Fibroblast of skin of left biceps (primary cell): ENCODE measurements at regions not wholly inside any gene's neighbourhood (a gene's known extent, or its start where the extent isn't known, plus 50 kb on each side); places are given as distances from the start of the nearest gene placed in this dataset.

Experiments
- DNase-seq, 2 experiments: peaks; one replicate each; pipeline ENCODE4 v3.0.0-alpha.2; 2013; ENCODE audit warnings: low read depth in 2 of 2

DNA sequence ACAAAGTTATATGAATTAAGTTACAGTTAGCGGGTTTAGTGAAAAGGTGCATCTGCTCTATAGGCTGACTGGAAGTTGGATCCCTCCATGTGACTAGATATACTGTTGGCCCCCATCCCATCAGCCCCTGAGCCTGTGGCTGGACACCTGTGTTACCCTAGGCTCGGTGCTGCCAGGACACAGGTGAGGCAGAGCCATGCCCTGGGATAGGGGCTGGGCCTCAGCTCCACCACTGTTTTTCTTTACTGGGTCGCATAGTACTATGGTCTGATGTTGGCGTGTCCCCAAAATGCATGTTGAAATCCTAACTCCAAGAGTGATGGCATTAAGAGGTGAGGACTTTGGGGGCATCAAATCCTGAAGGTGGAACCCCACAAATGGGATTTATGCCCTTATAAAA is 638.6 kb upstream of the ID2 start:
- DNase-seq, result no peak

DNA sequence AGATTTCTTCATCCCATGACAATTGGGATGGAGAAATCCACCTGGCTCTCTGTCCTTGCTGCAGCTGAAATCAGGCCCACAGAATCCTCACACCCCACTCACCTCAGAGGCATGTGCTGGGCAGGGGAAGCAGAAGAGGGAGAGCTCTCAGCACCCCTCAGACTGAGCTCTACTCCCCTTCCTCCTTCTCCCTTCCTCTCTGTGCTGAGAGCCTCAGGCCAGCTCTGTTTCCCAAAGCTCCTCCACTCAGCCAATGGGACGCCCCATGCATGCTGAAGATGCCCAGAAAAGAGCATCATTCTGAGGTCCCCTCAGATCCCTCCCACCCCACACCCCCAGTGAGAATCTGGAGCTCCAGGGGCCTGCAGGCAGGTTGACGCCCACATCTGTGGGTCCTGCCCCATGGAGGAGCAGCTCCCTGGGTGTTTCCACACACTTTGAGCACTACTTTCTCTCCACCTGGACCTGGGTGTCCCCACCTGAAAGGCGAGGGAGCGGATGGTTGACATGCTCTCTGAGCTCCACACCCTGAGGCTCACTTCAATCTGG is 637.7 kb upstream of the ID2 start:
- no peak for DNase-seq

DNA sequence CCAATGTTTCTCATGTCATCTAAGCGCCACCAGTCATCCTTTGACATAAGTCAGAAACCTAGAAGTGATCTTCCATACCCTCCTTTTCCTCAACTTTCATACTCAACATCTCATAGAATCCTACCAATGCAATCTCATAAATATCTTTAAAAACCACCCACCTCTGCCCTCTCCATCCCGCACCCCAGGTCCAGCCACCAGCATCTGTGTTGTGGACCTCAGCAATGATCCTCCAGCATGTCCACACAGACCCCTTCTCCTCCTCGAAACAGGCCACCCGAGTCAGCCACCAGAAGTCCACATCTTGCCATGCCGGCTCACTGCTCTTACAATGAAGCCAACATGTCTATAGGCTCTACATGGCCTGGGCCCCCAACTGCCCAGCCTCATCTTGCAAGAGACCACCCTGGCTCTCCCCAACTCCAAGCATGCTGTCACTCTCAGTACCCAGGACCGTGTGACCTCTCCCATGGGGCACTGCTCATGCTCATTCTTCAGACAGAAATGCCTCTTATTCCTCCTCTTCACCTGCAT is 636.7 kb upstream of the ID2 start:
- no peak for DNase-seq

DNA sequence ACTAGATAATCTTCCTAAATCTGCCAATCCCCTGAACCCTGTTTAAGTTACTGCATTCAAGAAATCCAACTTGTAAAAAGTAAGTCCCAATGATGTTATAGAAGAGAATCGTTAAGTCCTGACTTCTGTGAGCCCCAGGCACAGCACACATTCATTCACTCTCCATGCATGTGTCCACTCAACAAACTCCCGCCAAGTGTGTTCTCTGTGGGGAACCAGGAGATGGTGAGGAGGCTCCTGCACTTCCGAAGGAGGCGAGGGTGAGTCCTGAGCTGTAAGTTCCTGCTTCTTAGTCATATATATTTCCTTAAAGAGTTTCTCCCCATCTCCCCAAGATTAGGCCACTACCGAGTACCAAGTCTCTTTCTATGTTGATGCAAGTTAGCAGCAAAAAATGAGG is 635.0 kb upstream of the ID2 start:
- DNase-seq, result no peak

DNA sequence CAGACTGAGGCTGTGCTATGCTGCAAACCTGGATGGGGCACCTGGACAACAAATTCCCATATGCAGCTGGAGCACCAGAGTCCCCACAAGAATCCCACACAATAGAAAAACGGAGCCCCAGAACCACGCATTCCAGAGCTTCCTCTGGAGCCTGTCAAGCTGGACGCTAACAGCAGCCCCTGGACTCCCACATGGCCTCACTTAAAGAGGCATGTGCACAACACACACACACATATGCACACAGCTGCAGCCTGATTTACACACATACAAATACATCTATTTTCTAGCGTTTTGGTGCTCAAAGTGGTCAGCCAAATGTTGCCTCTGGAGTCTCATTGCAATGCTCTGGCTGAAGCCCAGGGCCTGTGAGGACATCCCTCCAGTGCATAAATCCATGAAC is 632.7 kb upstream of the ID2 start:
- DNase-seq, result peak; percentile 36 to 37

- no peak for DNase-seq
Observed at GRCh38 chr2:8049851-8050571, 631.8 kb upstream of the ID2 start.

- peak; percentile 2 to 9 for DNase-seq
Observed at GRCh38 chr2:8053216-8053615, 628.6 kb upstream of the ID2 start.

DNA sequence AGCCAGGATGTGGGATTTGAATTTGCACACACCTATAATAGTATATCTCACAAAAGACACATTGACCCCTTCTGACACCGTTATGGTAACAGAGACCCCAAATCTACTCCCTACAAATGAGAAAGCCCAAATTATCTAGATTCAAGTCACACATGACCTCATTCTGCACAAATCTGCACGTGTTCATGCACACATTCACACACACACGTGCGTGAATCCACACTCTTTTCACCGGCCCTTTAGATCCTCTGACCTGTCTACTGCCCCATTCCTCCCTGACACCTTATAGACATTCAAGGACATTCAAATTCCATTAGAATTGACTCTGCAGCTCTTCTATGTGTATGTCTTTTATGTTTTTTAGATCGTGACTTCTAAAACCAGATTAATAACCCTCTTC is 627.8 kb upstream of the ID2 start:
- DNase-seq, result no peak

DNA sequence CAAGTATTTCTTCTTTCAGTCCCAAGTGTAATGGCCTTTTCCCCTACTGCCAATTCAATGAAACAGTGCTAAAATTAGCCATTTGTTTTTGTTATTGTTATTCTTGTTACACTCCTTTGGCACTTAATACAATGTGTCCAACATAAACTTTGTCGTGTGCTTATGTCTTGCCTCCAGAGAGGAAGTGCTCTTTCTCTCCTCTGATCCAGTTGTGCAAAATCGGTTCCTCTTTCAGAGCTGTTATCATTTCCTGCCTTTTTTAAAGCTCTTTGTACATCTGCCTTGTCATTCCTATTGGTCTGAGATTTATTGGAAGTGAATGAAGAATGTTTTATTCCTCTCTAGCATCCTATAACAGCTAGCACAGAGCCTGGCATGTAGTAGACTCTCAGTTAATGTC is 623.2 kb upstream of the ID2 start:
- DNase-seq, result no peak

DNA sequence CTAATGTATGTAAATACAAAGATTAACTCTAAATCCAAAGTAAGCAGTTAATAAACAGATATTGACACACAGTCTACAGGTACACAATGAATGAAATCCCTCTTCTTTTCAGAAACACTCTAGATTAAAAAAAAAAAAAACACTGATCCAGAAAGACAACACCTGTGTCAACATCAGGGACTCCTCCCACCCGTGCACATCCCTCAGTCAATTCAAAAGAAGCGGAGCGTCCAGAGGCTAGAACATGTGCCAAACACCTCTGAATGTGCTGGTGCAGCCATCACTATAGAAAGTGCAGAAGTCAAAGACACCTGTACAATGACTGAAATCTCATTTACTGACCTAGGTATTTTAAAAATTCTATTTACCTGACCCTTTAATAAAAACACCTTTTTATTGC is 622.6 kb upstream of the ID2 start:
- DNase-seq, result no peak

DNA sequence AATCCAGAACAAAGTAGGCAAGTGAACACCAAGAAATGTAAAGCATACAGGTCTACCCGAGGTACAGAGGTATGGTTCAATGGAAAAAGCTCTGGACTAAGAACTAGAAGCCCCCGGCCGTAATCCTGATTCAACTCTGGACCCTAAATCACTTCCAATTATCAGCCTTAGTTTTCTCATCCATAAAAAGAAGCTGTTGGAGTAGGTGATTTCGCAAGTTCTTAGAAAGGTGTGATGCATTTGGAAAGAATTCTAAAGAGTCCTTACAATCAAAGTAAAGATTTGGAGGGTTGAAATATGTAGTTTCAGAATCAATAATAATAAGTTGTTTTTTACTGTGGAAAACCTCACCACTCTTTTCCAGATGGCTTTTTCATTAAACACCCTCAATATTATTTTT is 622.1 kb upstream of the ID2 start:
- DNase-seq, result no peak

- DNase-seq, result no peak
Observed at GRCh38 chr2:8061219-8061618, 620.6 kb upstream of the ID2 start.

- DNase-seq, result no peak
Observed at GRCh38 chr2:8064603-8065002, 617.3 kb upstream of the ID2 start.

- DNase-seq, result no peak
Observed at GRCh38 chr2:8065191-8065590, 616.7 kb upstream of the ID2 start.

- no peak for DNase-seq
Observed at GRCh38 chr2:8067784-8068336, 614.0 kb upstream of the ID2 start.

DNA sequence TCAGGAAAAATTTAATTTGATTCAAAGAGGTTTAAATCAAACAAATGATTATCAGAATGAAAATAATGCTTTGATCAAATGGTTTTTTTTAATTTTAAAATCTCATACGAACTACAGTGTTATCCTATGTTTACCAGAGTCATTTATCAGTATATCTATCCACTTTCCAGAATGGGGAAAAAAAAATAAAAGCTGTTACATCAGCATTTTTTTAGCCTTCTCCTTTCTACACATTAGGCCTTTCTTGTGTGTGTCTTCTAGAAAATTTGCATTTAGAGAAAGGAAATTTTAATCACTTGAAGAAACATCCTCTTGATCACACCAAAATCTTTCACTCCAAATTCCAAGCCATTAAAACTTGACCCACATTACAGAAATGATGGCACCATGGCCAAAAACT is 608.9 kb upstream of the ID2 start:
- DNase-seq, result no peak

DNA sequence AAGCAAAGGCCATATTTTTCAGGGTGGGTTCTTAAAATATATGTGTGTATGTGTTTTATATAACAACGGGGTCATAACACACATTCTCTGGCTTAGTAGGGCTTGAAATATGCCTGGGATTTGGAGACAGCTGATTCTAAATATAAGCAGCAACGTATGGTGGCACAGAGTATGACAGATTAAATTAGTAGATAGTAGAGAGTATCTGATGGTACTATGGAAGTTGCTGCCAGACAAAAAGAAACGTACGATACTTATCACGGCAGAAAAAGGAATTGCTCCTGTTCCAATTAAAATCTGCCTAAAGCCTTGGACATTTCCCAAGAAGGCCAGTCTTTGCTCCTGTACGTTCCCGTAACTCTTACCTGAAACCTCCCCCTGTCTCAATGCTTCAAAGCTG is 607.9 kb upstream of the ID2 start:
- DNase-seq, result no peak

DNA sequence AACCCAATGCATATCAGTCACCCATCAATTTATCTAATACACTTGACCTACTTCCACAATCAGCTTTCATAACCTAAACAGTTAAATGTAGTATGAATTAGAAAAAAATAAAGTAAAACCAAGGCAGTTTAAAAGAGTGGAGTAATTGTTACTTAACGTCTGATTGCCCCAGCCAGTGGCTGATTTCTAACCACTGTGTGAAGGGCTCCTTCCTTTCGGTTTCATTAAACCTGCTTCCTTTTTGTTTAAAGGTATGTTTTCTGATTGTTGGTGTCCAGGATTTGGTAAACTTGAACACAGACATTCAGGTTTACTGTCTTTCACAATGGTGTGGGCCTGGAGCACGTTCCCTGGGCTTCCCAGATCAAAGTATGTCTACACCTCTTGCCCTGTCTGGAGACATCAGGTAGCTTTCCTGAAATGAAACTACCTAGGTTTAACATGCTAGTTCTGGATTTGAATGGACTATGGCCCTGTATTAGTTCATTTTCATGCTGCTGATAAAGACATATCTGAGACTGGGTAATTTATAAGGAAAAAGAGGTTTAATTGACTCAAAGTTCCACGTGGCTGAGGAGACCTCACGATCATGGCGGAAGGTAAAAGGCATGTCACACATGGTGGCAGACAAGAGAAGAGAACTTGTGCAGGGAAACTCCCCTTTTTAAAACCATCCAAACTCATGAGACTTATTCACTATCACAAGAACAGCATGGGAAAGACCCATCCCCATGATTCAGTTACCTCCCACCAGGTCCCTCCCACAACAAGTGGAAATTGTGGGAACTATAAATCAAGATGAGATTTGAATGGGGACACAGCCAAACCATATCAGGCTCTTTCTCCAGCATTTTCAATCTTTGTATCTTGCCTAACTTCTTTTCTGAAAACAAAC is 605.2 kb upstream of the ID2 start:
- no peak for DNase-seq

DNA sequence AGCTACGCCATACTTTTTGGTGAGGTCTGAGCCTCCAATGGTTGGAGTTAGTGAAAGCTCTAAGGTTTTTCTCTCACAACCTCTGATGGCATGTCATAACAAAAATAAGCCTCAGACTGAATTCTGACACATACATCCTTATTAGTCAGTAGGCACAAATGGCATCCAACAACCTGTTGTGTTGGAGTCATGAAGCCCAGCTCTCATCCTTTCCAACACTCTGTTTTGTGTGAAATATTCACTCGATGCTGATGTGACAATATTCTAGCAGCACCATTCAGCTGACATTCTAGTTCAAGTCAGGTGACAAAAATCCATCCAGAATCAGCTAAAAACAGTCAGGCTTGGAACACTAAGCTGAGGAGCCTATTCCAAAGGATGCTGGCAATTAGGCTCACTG is 603.2 kb upstream of the ID2 start:
- no peak for DNase-seq

DNA sequence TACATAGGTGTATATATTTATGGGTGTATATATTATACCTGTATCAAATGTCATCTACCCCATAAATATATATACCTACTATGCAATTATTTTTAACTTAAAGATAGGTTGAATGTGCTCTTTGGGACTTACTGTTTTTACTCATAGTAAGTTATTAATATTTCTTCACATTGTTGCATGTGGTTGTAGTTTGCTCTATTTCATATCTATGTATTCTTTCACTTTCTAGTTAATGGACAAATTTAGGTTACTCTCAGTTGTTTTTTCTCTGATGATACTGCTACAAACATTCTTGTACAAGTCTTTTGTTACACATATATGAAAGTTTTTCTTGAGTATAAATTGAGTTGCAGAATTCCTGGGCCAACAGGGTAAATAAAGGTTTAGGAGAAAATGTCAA is 601.8 kb upstream of the ID2 start:
- no peak for DNase-seq

- no peak for DNase-seq
Observed at GRCh38 chr2:8081130-8081529, 600.7 kb upstream of the ID2 start.

- no peak for DNase-seq
Observed at GRCh38 chr2:8082840-8083239, 599.0 kb upstream of the ID2 start.
